OCI-LY3 (cell line): ENCODE measurements at regions not wholly inside any gene's neighbourhood (a gene's known extent, or its start where the extent isn't known, plus 50 kb on each side); places are given as distances from the start of the nearest gene placed in this dataset.

Experiments
- EZH2phosphoT487 ChIP-seq: fragments of 200-600 bp; shearing (Covaris generic); IDR thresholded peaks from 2 replicates; pipeline ENCODE4 v1.6.1; 2018; ENCODE audit warnings: antibody characterized with exemption, mixed run types, low read depth
- TF ChIP-seq, protein P1 (sequence below): fragments of 200-600, 300-600 bp; sonication (generic); IDR thresholded peaks from 2 replicates; pipeline ENCODE4 v1.5.1; 2014; ENCODE audit warnings: antibody characterized with exemption, low read length, low read depth

DNA sequence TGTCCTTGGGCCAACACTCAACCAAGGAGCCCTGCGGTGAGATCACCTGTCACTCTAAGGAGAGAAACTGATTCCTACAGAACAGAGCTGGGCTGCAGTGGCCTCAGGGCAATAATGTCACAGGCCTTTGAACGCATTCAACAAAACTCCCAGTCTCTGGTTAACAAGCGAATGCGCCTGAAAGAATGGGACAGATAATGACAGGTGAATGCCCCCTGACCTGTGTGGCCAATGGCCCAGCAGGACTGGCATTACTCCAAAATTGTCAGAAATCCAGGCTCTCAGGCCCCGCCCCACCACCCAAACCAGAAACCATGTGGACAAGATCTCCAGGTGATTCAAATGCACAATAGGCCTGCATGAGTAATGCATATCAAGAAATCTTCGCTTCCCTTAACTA, 277.7 kb upstream of the KLF6 start:
- TF ChIP-seq, protein P1, sequence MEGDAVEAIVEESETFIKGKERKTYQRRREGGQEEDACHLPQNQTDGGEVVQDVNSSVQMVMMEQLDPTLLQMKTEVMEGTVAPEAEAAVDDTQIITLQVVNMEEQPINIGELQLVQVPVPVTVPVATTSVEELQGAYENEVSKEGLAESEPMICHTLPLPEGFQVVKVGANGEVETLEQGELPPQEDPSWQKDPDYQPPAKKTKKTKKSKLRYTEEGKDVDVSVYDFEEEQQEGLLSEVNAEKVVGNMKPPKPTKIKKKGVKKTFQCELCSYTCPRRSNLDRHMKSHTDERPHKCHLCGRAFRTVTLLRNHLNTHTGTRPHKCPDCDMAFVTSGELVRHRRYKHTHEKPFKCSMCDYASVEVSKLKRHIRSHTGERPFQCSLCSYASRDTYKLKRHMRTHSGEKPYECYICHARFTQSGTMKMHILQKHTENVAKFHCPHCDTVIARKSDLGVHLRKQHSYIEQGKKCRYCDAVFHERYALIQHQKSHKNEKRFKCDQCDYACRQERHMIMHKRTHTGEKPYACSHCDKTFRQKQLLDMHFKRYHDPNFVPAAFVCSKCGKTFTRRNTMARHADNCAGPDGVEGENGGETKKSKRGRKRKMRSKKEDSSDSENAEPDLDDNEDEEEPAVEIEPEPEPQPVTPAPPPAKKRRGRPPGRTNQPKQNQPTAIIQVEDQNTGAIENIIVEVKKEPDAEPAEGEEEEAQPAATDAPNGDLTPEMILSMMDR: no peak
- TF ChIP-seq EZH2phosphoT487: no peak
